ELF-1 (cell line): ENCODE measurements at regions not wholly inside any gene's neighbourhood (a gene's known extent, or its start where the extent isn't known, plus 50 kb on each side); places are given as distances from the start of the nearest gene placed in this dataset.
"Not testable (repeated sequence)": the region's sequence is repeated elsewhere in the genome, so short reads cannot be mapped to it uniquely, and the experiment has no call there.

ENCODE experiments used
- DNase-seq: peaks from one replicate; pipeline ENCODE4 v3.0.0-alpha.2; 2016; ENCODE audit warnings: low read depth, low spot score

DNA sequence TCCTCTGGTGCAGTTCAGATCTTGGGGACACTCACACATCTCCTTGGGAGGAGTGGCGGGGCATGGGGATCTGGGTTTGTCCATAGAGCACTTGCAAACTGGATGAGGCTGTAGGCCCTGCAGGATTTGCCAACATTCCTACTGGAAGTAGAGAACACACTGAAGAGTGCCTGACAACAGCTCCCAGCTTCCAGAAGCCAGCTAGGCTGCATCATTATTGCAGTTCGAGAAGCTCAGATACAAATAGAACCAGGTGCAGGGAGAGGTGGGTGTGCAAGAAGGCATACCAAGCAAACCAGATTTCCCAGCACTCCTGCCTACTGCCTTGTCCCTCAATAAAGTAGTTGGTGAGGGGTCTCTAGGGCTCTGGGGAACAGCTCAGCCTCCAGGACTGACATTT lies 52.5 kb downstream of the RHOB start:
- no peak for DNase-seq

- no peak for DNase-seq
Observed at GRCh38 chr2:20501974-20502373, 55.1 kb downstream of the RHOB start.

DNA sequence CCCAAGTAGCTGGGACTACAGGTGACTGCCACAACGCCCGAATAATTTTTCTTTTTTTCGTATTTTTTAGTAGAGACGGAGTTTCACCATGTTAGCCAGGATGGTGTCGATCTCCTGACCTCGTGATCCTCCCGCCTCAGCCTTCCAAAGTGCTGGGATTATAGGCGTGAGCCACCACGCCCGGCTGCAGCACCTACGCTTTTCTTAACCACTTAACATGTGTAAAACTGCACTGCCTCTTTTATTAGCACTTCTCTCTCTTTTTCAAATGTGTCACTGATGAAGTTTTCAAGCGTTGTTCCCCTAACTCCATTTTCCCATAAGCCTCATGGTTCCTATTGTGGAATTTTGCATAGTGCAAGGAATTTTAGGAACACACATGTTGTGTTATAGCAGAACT lies 55.6 kb downstream of the RHOB start:
- not testable (repeated sequence) for DNase-seq

- no peak for DNase-seq
Observed at GRCh38 chr2:20504174-20504573, 57.3 kb downstream of the RHOB start.

DNA sequence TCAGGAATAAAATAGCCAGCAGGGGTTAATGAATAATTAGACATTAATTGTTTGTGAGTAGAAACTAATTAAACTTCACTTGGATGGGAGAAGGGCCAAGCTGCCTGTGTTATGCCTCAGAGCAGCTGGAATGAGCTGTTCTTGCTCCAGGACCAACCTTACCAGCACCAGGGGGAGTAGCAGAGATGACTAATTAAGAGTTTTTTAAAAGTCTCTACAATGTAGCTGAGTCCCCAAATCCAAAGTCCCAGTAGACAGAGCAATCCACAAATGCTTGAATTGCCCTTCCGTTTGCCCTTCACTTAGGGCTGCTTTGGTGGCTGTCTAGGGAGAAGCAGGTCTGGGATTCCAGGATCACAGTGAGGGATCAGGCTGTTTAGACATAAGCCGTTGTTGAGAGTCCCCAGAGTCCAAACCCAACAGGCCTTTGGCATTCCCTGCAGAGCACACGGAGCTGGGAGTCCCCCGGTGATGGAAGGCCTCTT lies 59.4 kb downstream of the RHOB start:
- no peak for DNase-seq

DNA sequence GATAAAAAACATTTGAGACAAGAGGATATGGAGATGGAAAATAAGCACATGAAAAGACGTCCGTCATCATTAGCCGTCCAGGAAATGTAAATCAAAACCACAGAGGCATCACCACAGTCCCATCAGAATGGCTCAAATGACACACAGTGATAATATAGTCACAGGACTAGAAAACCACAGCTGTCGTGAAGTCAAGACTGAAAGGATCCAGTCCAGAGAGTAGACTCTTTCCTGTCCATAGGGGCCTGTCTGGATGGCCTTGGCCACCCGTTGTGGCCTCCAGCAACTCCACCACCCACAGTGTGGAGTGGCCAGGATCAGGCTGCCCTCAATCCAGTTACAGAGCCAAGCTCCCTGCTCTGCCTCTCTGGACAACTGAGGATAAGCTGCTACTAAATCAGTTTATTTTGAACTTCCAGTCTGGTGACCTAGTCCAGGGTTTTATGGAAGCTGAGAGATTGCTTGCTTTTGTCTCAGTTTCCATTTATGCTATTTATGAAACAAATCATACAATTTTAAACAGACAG lies 60.4 kb downstream of the RHOB start:
- no peak for DNase-seq

- DNase-seq, result no peak
Observed at GRCh38 chr2:20507711-20508110, 60.8 kb downstream of the RHOB start.

DNA sequence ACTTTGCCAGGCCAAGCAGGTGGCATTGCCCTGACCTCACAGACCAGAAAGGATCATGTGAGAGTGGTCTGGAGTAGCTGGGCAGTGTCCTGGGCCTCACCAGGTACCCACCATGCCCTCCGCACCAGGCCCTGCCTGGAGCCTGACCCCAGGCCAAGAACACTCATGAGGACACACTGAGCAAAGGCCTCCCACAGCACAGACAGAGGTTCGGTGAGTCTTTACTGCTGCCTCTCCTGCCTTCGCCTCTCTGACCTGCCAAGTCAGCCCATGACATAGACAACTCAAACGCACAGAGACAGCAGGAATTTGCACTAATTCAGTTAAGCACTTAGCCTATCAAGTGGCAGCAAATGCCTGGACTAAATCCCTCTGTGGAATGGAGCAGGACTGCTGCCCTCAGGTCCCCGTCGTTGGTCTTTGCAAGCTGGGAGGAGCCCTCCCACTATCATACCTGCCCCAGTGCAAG lies 62.5 kb downstream of the RHOB start:
- DNase-seq, result peak; percentile 36

DNA sequence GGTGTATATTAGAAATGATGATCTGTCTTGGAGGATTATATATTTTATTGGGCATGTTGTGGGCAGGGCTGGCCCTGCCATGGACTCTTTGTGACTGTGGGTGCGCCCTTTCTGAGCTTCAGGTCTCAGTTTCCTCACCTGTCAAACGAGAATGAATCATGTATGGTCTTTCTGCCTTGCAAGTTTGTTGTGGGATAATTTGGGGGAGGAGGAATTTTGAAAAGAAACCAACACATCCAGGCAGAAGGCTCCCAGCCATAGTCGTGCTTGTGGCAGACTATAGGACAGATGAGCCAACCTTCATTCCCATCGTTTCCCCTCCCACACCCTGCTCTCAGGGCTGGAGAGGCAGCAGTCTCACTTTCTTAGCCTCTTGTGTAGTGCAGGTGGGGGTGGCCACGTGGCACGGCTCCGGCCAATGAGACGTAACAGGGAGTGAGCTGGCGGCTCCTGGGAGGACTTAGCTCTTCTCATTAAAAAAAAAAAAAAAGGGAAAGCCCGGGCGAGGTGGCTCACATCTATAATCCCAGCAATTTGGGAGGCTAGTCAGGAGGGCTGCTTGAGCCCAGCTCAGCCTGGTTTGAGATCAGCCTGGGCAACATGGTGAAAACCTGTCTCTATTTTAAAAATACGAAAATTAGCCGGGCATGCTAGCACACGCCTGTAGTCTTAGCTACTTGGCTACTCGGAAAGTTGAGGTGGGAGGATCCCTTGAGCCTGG lies 63.1 kb downstream of the RHOB start:
- peak; percentile 88 for DNase-seq

GRCh38 chr2:20511130-20511529 lies 64.3 kb downstream of the RHOB start:
- DNase-seq, result no peak

DNA sequence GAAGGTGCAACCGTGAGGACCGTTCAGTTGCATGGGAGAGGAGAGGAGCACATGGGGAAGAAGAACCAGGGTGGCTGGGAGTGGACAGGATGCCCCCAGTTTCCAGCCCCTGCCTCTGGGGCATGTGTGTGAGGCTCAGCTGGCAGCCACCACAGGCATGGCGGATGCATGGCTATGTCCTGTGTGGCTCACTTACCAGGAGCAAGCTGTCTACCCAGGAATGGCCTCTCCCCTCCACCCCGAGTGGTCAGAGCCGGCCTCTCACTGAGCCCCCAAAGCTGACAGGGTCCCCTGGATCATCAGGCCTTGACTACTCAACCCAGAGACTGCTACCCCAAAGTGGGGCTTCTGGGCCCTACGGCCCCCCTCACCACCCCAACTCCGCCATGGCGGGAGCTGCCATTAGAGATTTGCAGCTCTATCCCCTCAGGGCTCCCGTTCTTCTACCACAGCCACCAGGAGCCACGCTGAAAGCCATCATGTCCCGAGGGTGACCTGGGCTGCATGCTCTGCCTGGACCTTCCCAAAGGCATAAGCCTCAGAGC lies 65.3 kb downstream of the RHOB start:
- no peak for DNase-seq

GRCh38 chr2:20513946-20514345 lies 67.1 kb downstream of the RHOB start:
- DNase-seq, result no peak

DNA sequence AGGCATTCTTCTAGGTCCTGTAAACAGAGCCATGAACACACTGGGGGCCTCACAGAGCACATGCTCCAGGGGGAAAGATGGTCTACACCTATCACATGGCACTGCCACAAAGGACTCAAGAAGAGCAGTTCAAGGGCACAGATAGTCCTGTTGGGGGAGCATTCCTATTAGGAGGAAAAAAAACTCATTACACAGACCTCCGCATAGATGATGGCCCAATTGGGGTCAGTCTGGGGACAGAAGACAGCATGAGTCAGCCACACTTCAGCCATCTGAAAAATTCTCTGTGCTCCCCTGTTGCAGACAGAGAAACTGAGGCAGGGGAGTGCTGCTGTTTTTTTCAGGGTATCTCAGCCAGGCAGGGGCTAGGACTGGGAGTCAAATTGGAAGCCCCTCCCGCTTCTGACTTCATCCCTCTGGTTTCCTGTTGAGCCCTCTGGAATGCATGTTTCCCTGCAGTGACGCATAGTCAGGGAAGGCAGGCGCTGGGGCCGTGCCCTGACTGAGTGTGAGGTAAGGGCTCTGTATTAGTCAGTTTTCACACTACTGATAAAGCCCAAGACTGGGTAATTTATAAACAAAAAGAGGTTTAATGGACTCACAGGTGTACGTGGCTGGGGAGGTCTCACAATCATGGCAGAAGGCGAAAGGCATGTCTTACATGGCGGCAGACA lies 67.9 kb downstream of the RHOB start:
- peak; percentile 76 for DNase-seq

DNA sequence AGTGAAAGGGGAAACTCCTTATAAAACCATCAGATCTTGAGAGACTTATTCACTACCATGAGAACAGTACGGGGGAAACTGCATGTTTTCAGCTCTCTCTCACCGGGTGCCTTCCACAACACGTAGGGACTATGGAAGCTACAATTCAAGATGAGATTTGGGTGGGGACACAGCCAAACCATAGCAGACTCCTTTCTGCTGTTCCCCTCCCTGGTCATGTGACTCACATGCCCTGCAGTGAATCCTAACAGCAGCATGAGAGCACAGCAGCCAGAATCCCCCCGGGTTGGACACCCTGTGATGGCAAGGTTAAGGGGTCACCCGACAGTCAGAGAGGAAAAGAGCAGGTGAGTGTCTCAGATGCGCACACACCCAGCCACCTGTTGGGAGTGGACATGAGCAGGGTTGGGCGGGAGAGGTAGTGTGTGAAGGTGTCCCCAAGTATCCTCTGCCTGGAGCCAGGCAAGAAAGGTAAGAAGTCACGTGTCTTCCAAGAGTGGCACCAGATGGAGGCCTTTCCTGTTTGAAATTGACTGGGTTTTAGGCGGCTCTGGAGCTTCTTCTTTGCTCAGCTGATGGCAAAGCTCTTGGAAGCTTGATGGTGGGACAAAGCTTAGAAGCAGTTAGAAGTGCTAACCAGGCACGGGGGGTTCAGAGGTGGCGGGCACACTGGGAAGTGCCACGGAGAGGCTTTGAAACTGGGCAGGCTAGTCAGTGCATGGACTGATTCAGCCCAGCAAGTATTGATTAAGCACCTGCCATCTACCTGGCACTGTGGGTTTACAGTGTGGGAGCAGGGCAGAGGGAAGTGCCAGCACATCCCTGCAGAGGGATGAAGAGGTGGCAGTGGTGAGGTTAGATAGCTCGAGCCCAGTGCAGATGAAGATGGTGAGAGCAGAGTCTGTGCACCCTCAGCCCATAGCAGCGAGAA lies 68.7 kb downstream of the RHOB start:
- DNase-seq, result no peak

DNA sequence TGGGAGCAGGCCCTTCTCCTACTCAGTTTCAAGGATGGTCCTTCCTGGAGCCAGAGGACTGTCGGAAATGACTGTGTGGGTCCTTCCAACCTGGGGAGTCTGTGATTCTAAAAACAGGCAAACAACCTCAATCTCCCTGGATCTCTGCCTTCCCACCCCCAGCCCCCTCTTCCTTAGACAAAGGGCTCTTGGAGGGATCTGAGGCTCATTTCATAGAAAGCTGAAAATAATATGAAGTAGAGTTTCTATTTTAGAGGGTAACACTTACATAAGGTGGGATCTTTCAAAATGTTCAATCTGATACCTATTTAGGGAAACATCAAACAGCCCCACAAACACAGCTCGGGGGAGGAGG lies 69.4 kb downstream of the RHOB start:
- no peak for DNase-seq

GRCh38 chr2:20516646-20517341 lies 69.9 kb downstream of the RHOB start:
- no peak for DNase-seq

DNA sequence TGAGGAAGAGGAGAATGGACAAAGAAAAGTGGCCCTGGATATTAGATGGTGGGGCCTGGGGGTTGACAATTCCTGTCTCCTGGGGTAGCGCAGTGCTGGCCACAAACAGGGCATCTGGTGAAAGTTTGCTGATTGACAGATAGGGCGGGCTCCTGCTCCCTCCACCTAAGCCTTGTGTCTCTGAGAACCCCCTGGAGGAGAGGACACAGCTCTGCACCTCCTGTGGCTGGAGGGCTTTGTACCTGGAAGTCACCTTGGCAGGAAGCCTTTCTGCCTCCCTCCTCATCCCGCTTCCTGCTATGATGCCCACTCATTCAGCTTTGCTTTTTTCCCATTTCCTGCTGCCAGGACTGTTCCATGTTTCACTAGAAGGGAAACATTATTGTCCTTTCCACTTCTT lies 72.4 kb downstream of the RHOB start:
- DNase-seq, result no peak

DNA sequence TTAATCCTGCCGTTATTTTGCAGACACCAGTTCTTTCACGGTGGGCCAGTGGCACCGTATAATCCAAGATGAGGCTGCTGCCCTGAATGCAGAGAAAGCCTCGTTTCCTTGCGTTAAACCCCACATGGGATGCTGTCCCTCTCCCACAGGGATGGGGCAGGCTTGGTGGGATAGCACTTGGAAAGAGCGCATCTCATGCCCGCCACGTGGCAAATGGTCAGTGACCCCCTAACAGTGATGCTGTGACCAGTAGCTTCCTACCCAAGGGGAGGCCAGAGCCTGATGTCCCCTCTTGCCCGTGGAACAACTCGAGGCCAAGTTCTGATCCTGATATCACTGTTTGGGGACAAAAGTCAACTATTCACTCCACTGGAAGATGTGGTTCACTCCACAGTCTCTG lies 73.3 kb downstream of the RHOB start:
- DNase-seq, result no peak

GRCh38 chr2:20521193-20521592 lies 74.3 kb downstream of the RHOB start:
- no peak for DNase-seq

- DNase-seq, result no peak
Observed at GRCh38 chr2:20521682-20522189, 74.9 kb downstream of the RHOB start.
